Transverse colon (tissue), 4 donors: ENCODE measurements at regions not wholly inside any gene's neighbourhood (a gene's known extent, or its start where the extent isn't known, plus 50 kb on each side); places are given as distances from the start of the nearest gene placed in this dataset.

ENCODE experiments used
- EP300 ChIP-seq: sonication (generic); formaldehyde crosslinking; IDR thresholded peaks from one replicate; pipeline ENCODE4 v1.6.1; 2017; ENCODE audit warnings: antibody characterized with exemption, low read depth
- POLR2A ChIP-seq: fragments of 450-650 bp; IDR thresholded peaks from one replicate; pipeline ENCODE4 v1.6.1; 2016; ENCODE audit warnings: antibody characterized with exemption, mild to moderate bottlenecking, moderate library complexity
- POLR2AphosphoS5 ChIP-seq, 3 donors: sonication (generic); formaldehyde crosslinking; IDR thresholded peaks; one replicate each; pipeline ENCODE4 v1.6.1; 2016; ENCODE audit warnings: antibody characterized with exemption in 3 of 3
- TF ChIP-seq, protein P1 (sequence below), 5 experiments: fragments of 200-600 bp in 3 of 5; fragments of 450-650 bp in 2 of 5; sonication (generic) in 3 of 5; IDR thresholded peaks; 1 replicate in 2 of 5; 2 replicates in 3 of 5; pipeline ENCODE4 v1.5.1; 2016 to 2017; ENCODE audit warnings: antibody characterized with exemption in 5 of 5, inconsistent platforms in 3 of 5, mild to moderate bottlenecking in 2 of 5, moderate library complexity in 1 of 5

DNA sequence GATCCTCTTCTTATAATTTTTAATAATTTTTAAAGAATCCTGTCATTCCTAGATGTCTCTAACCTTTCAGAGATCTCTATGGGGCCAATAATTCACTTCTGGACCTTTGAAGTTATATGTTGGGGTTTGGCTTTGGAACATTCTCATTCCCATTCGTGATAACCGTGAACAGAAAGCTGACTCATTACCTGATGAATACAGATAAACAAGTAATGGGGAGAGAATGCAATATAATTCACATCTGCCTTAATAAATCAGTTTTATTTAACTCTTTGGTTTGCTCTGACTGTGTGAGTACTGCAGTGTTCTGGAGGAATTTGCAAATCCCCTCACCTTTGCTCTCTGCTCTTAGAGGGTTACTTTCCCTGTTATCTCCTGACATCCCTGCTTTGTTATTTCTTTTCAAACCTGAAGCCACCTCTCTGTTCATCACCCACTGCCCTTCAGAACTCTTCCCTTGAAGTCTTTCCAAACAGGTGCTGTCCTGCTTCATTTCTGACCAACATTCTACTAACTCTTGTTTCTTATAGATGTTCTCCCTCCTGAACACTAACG is 79.6 kb upstream of the SLC38A2 start:
- TF ChIP-seq, protein P1, sequence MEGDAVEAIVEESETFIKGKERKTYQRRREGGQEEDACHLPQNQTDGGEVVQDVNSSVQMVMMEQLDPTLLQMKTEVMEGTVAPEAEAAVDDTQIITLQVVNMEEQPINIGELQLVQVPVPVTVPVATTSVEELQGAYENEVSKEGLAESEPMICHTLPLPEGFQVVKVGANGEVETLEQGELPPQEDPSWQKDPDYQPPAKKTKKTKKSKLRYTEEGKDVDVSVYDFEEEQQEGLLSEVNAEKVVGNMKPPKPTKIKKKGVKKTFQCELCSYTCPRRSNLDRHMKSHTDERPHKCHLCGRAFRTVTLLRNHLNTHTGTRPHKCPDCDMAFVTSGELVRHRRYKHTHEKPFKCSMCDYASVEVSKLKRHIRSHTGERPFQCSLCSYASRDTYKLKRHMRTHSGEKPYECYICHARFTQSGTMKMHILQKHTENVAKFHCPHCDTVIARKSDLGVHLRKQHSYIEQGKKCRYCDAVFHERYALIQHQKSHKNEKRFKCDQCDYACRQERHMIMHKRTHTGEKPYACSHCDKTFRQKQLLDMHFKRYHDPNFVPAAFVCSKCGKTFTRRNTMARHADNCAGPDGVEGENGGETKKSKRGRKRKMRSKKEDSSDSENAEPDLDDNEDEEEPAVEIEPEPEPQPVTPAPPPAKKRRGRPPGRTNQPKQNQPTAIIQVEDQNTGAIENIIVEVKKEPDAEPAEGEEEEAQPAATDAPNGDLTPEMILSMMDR (IDR thresholded peaks at IDR 0.05), result no peak
- no peak for TF ChIP-seq POLR2A
- no peak for TF ChIP-seq EP300
- no peak for TF ChIP-seq POLR2AphosphoS5 (IDR thresholded peaks at IDR 0.05)
